HG03097 (cell line): ENCODE measurements at regions not wholly inside any gene's neighbourhood (a gene's known extent, or its start where the extent isn't known, plus 50 kb on each side); places are given as distances from the start of the nearest gene placed in this dataset.
"Not testable (repeated sequence)": the region's sequence is repeated elsewhere in the genome, so short reads cannot be mapped to it uniquely, and the experiment has no call there.

ENCODE experiments used
- ATAC-seq: cut with Tn5 transposase; IDR thresholded peaks from one replicate; pipeline ENCODE4 v1.9.1; 2021; ENCODE audit not compliant: unreplicated experiment, low FRiP score

DNA sequence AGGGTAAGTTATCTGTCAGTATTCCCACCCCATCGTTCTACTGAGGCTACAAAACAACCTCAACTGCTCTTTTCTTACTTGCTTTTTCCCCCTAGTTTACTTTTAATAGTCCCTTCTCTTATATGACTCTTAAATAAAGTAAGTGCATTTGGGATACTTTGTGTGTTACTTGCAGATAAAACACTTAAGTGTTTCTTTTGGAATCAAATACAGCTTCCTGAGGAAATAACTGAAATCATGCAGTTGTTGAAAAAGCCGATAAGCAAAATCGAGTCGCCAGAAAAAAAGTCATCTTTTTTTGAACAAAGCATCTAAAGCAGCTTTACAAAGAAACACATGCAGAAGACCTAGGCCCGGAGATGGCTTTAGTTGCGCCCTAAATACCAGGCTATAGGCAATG lies 53.5 kb upstream of the EPB41L4A start:
- no peak for ATAC-seq

DNA sequence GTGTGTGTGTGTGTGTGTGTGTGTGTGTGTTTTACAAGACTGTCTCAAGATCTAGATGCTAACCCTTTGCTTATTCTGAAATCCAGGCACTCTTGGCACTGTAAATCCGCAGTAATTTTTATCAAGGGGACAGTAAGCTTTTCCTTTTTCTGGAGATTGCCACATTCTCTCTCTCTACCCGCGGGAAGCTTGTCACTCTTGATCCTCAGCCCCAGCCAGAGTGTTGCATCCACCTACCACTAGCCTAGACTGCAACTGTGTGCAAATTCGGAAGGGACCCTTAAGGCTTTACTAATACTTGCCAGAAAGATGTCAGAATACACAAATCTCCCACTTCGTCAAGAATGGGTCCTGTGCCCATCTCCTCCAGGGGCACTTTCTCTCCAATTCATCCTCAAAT lies 54.9 kb upstream of the EPB41L4A start:
- ATAC-seq = no peak

DNA sequence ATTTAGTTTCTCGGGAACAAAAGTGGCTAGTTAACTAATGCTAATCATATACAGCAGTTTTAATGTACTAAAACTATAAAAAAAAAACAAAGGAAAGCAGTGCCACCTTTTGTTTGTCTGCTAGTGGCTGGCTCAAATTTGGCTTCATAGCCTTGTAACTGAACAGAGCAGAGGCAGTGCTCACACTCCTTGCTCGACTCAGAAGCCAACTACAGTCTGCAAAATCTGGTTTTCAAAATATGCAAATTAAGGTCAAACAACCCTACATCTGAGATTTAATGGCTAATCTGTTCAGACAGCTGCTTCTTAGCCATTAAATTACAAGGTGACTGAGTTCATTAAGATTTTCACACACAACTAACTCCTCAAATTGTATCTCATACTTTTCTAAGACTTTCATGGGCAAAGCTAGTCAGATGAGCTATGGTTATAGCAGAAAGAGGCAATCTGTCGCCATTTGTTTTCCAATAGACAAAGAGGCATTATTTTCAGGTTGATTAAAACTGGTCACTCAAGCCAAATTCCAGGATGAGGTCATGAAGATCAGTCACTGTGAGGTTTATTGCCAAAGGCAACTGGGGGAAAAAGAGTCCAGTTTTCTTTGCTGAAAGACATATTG lies 56.8 kb upstream of the EPB41L4A start:
- ATAC-seq = no peak

DNA sequence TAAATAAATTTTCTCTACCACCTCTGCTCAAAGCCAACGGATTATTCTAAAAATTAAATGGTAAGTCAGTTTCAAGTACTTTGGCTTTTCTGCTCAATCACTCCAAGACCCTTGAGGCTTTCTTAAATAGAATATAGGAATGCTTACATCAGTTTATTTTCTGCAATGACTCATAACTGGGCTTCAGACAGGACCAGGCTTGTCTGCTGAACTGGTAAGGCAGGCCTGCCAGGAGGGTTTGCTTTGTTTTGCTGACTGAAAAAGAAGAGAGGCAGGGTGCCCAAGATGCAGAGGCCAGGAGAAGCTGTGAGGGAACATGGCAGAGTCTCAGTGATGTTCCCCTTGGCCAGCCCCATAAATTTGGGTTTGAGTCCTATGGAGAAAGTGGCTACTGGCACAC lies 60.3 kb upstream of the EPB41L4A start:
- ATAC-seq = no peak

DNA sequence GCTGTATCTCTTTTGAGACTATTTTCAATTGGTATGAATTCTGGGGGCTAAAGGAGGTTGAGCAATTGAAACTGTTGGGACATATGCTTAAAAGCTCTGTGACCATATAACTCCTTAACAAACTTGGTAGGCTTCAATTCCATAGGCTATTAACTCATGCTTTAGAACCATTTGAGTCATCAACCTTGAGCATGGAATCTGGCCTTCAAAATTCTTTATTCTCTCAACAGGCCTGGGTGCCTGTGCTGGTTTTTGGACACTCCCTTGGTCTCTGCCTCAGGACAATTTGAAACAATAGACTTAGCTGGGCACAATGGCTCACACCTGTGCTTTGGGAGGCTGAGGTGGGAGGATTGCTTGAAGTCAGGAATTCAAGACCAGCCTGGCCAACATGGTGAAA lies 61.4 kb upstream of the EPB41L4A start:
- ATAC-seq = no peak

DNA sequence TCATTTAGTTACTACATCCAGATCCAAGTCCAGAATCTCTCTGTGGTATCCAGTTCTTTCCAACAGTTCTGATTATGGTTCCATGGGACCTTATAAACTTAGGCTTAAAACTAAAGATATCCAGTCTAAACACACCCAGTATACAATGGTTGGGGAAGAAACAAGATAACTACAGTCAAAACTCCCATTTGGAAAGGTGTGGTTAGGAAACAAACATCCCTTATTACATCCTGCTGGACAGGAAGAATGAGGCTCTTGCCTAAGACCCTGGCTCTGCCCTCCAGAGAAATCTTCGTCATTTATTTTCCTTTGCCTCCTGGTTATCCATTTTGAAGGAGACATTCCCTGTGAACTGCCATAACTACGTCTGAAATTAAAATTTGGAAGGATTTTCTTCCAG lies 64.6 kb upstream of the EPB41L4A start:
- no peak for ATAC-seq

DNA sequence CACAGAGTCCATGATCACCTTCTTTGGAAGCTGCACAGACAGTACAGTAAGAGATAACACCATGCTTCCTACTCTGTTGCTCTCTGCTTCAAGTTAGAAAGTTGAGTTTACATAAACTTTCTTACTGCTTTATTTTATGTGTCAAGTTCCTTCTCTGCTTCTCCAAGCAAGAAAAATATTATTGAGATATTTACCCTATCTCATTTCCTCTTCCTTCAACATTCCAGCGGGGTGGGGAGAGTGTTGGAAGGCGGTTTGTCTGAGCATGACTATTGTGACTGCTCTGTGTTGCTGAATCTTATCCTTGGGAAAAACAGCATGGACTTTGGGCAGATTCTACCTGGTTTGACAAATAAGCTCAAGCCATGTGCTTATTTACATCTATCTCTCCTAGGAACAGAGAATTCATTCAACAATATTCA lies 66.9 kb upstream of the EPB41L4A start:
- ATAC-seq = no peak

DNA sequence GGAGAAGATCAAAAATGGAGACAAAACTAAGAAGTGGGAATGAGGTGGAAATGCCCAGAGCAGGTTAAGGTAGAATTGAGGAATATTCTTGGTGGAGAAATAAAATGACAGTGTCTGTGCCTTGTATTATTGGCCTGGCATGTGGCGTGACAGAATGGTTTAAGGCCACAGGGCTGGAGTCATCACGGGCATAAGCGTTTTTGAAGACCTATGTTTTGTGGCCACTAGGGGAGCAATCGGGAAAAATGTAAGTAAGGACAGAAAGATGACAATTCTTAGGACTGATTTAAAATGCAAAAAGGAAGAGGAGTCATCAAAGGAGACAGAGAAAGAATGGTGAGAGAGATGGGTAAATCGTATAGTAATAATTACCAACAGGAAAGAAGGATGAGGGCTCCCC lies 72.2 kb upstream of the EPB41L4A start:
- no peak for ATAC-seq

DNA sequence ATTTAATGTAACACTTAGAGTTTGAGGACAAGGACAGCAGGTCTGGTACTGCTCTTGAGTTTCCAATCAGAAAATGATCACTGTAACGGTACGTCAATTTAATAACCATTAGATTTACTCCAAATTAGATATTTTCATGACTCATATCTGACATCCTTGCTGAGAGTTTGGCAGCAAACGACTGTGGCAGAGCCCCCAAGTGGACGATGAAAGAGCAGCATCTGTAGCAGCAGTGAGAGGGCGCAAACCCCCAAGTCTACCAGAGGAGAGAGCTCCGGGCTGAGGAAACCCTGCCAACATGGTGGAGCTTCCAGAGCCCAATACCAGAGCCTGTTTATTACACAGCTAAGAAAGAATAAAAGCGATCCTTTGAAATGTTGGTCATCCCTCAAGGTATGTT lies 73.2 kb upstream of the EPB41L4A start:
- ATAC-seq = peak; percentile 95

DNA sequence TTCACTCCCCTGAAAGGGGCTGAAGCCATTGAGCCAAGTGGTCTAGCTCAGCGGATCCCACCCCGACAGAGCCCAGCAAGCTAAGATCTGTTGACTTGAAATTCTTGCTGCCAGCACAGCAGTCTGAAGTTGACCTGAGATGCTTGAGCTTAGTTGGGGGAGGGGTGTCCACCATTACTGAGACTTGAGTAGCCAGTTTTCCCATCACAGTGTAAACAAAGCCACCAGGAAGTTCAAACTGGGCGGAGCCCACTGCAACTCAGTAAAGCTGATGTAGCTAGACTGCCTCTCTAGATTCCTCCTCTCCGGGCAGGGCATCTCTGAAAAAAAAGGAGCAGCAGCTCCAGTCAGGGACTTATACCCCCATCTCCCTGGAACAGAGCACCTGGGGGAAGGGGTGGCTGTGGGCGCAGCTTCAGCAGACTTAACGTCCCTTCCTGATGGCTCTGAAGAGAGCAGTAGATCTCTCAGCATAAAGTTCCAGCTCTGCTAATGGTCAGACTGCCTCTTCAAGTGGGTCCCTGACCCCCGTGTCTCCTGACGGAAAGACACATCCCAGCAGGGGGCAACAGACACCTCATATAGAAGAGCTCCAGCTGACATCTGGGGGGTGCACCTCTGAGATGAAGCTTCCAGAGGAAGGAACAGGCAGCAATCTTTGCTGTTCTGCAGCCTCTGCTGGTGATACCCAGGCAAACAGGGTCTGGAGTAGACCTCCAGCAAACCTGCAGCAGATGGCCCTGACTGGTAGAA lies 84.8 kb upstream of the EPB41L4A start:
- ATAC-seq = not testable (repeated sequence)

DNA sequence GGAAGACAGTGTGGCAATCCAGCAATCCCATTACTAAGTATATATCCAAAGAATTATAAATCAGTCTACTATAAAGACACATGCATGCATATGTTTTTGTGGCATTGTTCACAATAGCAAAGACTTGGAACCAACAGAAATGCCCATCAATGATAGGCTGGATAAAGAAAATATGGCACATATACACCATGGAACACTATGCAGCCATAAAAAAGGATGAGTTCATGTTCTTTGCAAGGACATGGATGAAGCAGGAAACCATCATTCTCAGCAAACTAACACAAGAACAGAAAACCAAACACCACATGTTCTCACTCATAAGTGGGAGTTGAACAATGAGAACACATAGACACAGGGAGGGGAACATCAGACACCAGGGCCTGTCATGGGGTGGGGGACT lies 90.0 kb upstream of the EPB41L4A start:
- ATAC-seq = not testable (repeated sequence)

DNA sequence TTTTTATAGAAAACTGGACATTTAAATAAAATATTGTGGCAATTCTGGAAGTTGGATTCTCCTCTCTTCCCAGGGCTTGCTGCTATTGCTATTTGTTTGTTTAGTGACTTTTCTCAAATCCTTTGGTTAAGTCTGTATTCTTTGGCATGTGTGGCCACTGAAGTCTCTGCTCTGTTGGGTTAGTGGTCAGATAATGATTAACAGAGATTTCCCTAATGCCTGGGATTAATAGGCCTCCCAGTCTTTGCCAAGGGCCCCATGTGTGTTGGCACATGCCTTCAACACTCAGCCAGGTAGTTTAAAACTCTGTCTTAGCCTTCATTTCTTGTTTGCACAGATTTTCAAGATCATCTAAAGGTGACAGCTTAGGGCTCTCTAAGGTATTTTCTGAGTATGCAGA lies 92.8 kb upstream of the EPB41L4A start:
- ATAC-seq = no peak

DNA sequence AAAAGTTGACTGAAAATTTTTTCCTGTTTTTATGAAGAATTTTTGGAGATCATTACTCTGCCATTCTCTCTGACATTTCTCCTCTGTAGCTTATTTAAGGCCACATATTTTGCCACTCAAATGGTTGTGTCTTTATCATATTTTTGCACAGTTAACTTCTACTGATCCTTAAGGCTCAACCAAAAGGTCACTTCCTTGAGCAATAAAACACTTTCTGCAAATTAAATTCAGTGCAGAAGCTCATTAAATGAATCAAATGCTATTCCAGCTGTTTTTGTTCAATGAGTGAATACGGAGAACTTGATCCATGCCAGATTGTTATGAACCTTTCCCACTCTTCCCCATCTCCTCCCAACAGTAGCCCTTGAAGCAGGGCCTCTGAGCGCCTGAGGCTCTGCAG lies 93.8 kb upstream of the EPB41L4A start:
- ATAC-seq = no peak

DNA sequence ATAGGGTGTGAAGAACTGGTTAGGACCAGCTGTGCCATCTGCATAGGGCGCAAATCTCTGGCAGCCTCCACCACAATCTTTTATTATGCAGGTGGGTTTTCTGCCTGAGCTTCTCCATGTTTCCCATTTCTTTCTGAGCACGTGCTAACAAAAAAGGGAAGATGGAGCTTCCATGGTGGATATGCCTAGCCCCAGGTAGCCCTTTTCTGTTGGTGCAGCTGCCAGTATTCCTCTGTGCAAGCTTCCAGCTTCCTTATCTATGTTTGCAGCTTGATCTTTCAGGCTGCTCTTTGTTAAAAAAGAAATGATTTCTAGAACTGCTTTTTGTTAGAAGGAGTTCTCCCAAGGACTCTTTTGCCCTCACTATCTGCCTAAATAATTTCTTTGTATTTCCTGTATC lies 95.0 kb upstream of the EPB41L4A start:
- ATAC-seq = no peak

DNA sequence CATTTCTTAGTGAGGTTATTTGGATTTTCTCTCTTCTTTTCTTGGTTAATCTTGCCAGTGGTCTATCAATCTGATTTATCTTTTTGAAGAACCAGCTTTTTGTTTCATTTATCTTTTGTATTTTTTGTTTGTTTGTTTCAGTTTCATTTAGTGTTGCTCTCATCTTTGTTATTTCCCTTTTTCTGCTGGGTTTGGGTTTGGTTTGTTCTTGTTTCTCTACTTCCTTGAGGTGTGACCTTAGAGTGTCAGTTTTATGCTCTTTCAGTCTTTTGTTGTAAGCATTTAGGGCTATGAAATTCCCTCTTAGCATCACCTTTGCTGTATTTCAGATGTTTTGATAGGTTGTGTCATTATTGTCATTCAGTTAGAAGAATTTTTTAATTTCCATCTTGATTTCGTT lies 101.4 kb upstream of the EPB41L4A start:
- ATAC-seq = not testable (repeated sequence)

DNA sequence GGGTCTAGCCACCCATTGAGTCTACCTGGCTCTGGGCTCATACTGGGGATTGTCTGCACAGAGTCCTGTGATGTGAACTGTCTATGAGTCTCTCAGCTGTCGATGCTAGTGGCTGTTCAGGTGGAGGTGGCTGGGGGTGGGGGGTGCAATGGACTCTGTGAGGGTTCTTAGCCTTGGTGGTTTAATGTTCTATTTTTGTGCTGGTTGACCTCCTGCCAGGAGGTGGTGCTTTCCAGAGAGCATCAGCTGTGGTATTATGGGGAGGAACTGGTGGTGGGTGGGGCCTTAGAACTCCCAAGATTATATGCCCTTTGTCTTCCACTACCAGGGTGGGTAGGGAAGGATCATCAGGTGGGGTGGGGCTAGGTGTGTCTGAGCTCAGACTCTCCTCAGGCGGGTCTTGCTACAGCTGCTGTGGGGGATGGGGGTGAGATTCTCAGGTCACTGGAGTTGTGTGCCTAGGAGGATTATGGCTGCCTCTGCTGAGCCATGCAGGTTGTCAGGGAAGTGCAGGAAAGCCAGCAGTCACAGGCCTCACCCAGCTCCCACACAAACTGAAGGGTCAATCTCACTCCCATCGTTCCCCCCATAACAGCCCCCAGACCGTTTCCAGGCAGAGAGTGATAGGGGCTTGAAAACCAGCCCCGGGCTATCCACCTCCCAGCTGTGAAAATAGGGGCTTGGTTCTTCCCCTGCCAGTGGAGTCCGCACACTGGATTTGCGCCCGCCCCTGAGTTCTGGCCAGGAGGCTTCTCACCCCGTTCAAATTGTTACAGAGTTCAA lies 104.0 kb upstream of the EPB41L4A start:
- not testable (repeated sequence) for ATAC-seq

DNA sequence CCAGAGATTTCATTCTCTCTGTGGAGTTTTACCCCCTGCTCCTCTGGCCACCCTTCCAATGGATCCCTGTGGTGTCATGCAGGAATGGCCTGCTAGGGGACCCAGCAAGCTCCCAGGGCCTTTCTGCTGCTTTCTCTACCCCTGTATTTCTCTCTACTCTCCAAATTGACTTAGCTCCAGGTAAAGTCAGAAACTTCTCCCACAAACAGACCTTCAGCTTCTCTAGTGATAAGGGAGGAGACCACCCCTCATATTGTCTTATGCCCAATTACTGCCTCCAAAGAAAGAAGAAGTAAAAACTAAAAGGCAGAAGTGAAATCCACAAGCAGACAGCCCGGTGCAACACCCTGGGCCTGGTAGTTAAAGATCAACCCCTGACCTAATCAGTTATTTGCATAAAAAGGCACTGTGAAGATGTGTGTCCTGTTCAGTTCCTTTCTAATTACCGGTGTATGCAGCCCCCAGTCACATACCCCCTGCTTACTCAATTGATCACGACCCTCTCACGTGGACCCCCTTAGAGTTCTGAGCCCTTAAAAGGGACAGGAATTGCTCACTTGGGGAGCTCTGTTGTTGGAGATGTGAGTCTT lies 104.7 kb upstream of the EPB41L4A start:
- ATAC-seq = not testable (repeated sequence)

DNA sequence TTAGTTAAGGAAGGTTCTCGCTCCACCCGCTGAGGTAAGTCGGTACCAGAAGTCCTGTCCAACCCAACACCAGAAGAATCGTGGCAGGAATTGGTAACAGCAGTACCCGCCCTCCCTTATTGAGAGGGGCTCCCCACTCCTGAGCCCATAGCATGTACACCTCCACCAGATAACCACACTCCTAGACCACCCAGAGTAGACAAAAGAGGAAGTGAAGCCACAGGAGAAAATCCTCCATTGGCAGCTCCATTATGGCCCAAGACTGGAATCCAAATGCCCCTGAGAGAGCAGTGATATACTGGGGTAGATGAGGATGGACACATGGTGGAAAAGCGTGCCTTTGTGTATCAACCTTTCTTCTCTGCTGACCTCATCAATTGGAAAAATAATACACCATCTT lies 106.1 kb upstream of the EPB41L4A start:
- ATAC-seq = no peak

DNA sequence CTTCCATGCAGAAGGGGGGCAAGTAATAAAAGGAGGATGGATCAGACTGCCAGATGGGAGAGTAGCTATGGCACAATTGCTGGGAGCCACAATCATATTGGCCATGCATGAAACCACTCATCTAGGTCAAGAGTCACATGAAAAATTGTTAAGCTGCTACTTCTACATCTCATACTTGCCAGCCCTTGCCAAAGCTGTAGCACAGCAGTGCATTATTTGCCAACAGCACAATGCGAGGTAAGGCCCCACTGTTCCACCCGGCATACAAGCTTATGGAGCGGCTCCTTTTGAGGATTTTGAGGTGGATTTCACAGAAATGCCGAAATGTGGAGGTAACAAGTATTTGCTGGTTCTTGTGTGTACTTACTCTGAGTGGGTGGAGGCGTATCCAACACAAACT lies 109.9 kb upstream of the EPB41L4A start:
- no peak for ATAC-seq

DNA sequence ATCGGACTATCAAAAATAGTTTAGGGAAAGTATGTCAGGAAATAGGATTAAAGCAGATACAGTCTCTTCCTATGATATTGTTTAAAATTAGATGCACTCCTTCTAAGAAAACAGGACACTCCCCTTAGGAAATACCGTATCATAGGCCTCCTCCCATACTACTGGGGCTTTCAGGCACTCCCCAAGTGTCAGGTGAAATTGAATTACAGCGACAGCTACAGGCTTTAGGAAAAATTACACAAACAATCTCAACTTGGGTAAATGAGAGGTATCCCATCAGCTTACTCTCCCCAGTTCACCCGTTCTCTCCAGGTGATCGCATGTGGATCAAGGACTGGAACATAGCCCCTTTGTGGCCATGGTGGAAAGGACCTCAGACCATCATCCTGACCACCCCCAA lies 110.4 kb upstream of the EPB41L4A start:
- ATAC-seq = no peak

DNA sequence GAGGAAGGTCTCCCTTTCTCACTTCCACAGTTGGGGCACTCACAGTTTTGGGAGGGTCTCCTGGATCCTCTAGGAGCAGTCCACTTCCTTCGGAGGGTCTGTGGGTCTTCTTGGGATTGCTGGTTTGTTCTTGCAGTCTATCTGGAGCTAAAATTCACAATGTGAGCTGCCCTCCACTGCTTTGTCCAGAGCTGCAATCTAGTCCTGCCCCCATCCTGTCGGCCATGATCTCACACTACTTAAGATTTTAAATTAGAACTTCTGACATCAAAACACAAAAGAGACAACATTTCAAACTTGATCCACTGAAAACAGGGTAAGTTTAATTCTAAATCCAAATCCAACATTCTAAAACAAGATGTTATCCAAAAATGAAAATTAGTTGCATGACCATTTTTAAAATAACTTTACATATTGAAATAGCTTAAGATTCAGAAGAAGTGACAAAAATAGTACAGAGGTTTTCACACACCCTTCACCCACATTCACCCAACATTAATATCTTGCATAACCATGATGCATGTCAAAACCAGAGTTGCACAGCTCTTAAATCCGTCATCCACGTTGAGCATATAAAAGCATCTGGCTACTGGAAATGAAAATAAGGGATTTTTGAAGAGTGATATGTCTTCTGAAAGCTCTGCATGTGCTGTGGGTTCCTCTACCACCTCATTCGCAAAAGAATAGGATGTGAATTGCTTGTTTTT lies 113.7 kb upstream of the EPB41L4A start:
- ATAC-seq = no peak
